A673 (cell line): ENCODE measurements at regions not wholly inside any gene's neighbourhood (a gene's known extent, or its start where the extent isn't known, plus 50 kb on each side); places are given as distances from the start of the nearest gene placed in this dataset.
A peak's percentile ranks its signal among the peaks of the same experiment; 100 is the strongest.

Experiments
- CTCF ChIP-seq: fragments of 300-800, 200-600 bp; sonication (generic); conservative IDR thresholded peaks from 2 replicates; pipeline ENCODE4 v1.5.1; 2017; ENCODE audit warnings: low read depth, mild to moderate bottlenecking, antibody characterized with exemption, low read length, moderate library complexity, mixed read lengths
- EZH2 ChIP-seq: fragments of 200-600 bp; sonication (generic); IDR thresholded peaks from 2 replicates; pipeline ENCODE4 v1.6.1; 2017; ENCODE audit warnings: borderline replicate concordance, low read depth, mild to moderate bottlenecking, mixed read lengths, antibody characterized with exemption, low read length; ENCODE audit not compliant: poor library complexity, severe bottlenecking

- TF ChIP-seq EZH2 (no peak), CTCF (0 out of 2 replicates have a peak, but pooled peaks have one; percentile 4)
Observed at GRCh38 chr5:79858410-79858723, 132.7 kb downstream of the MTX3 start.
